Endothelial cell (in vitro differentiated cells): ENCODE measurements at regions not wholly inside any gene's neighbourhood (a gene's known extent, or its start where the extent isn't known, plus 50 kb on each side); places are given as distances from the start of the nearest gene placed in this dataset.

Source experiments
- DNase-seq: peaks from one replicate; pipeline ENCODE4 v3.0.0; 2021; ENCODE audit warnings: low spot score
- H3K27ac Mint-ChIP-seq: one replicate; pipeline ENCODE4 v1.8.0; 2021; ENCODE audit warnings: mixed read lengths, inconsistent platforms; ENCODE audit not compliant: unreplicated experiment
- H3K27me3 Mint-ChIP-seq: one replicate; pipeline ENCODE4 v1.8.0; 2021; ENCODE audit warnings: mild to moderate bottlenecking, moderate library complexity, mixed read lengths, inconsistent platforms; ENCODE audit not compliant: unreplicated experiment
- H3K36me3 Mint-ChIP-seq: one replicate; pipeline ENCODE4 v1.8.0; 2021; ENCODE audit warnings: mild to moderate bottlenecking, low read depth, mixed read lengths, inconsistent platforms; ENCODE audit not compliant: unreplicated experiment
- H3K4me1 Mint-ChIP-seq: one replicate; pipeline ENCODE4 v1.8.0; 2021; ENCODE audit warnings: mild to moderate bottlenecking, mixed read lengths, inconsistent platforms; ENCODE audit not compliant: unreplicated experiment
- H3K4me3 Mint-ChIP-seq: one replicate; pipeline ENCODE4 v1.8.0; 2021; ENCODE audit warnings: mild to moderate bottlenecking, mixed read lengths, inconsistent platforms; ENCODE audit not compliant: unreplicated experiment
- H3K9me3 Mint-ChIP-seq: one replicate; pipeline ENCODE4 v1.8.0; 2021; ENCODE audit warnings: mixed read lengths, inconsistent platforms; ENCODE audit not compliant: unreplicated experiment
- CTCF ChIP-seq: fragments of 200-600 bp; sonication (generic); IDR thresholded peaks from one replicate; pipeline ENCODE4 v1.5.0; 2021; ENCODE audit warnings: antibody characterized with exemption; ENCODE audit not compliant: unreplicated experiment

- TF ChIP-seq CTCF, result no peak
- no peak for DNase-seq
- Mint-ChIP-seq H3K27ac (no peak overlapping the region), H3K9me3 (no peaks in the 10 kb centered on the region), H3K4me3 (no peak overlapping the region), H3K27me3 (peaks cover 1% of the 10 kb centered on the region), H3K4me1 (peaks cover 2% of the 10 kb centered on the region), H3K36me3 (no peaks in the 10 kb centered on the region)
Measured at GRCh38 chr3:66095295-66096001, 56.7 kb upstream of the MAGI1 start.

GRCh38 chr3:66093981-66094380, 55.3 kb upstream of the MAGI1 start:
- TF ChIP-seq CTCF, result no peak
- H3K9me3 Mint-ChIP-seq, result no peaks in the 10 kb centered on the region
- H3K4me3 Mint-ChIP-seq, result no peak overlapping the region
- H3K4me1 Mint-ChIP-seq, result peaks cover 2% of the 10 kb centered on the region
- peaks cover 1% of the 10 kb centered on the region for H3K27me3 Mint-ChIP-seq
- no peak overlapping the region for H3K27ac Mint-ChIP-seq
- no peak for DNase-seq
- no peaks in the 10 kb centered on the region for H3K36me3 Mint-ChIP-seq

- peaks cover 2% of the 10 kb centered on the region for H3K4me1 Mint-ChIP-seq
- H3K9me3 Mint-ChIP-seq, result no peaks in the 10 kb centered on the region
- no peak overlapping the region for H3K27ac Mint-ChIP-seq
- no peak for TF ChIP-seq CTCF
- peaks cover 1% of the 10 kb centered on the region for H3K27me3 Mint-ChIP-seq
- H3K36me3 Mint-ChIP-seq, result no peaks in the 10 kb centered on the region
- DNase-seq, result no peak
- H3K4me3 Mint-ChIP-seq, result no peak overlapping the region
Measured at GRCh38 chr3:66092175-66092995, 53.7 kb upstream of the MAGI1 start.
